OCI-LY7 (cell line): ENCODE measurements at regions not wholly inside any gene's neighbourhood (a gene's known extent, or its start where the extent isn't known, plus 50 kb on each side); places are given as distances from the start of the nearest gene placed in this dataset.

Experiments
- BruUV-seq: library from RNA; stranded (reverse); fragments of 400-500 nt; replicated peaks from 2 replicates; lab custom pipeline; 2021; lab: Mats Ljungman, UMichigan
- CTCF ChIA-PET: fragments of 300-600 bp; sonication (Branson Sonifier 250); formaldehyde crosslinking; loops from one replicate; lab custom pipeline; 2022; ENCODE audit warnings: antibody characterized with exemption; ENCODE audit not compliant: unreplicated experiment; lab: Charles Lee
- POLR2A ChIA-PET: fragments of 300-600 bp; sonication (Branson Sonifier 250); formaldehyde crosslinking; loops from one replicate; lab custom pipeline; 2022; ENCODE audit warnings: antibody characterized with exemption; lab: Charles Lee
- DNase-seq: peaks from one replicate; pipeline ENCODE4 v3.0.0-alpha.2; 2015; ENCODE audit warnings: low spot score
- H2AFZ ChIP-seq: fragments of 200-600 bp; sonication (generic), shearing (Covaris generic); 2 replicates; pipeline ENCODE4 v1.6.1; 2014; ENCODE audit warnings: mild to moderate bottlenecking, antibody characterized with exemption, low read length, moderate library complexity
- H3K27ac ChIP-seq: fragments of 200-600 bp; sonication (generic); 2 replicates; pipeline ENCODE4 v1.5.1; 2014; ENCODE audit warnings: mixed run types, low read depth, mild to moderate bottlenecking, moderate library complexity, low read length, inconsistent platforms; ENCODE audit not compliant: poor library complexity, severe bottlenecking
- H3K36me3 ChIP-seq: fragments of 200-600 bp; sonication (generic); 2 replicates; pipeline ENCODE4 v1.6.1; 2014; ENCODE audit warnings: mild to moderate bottlenecking, antibody characterized with exemption, low read length, moderate library complexity, mixed read lengths; ENCODE audit not compliant: insufficient read depth
- H3K4me1 ChIP-seq: fragments of 200-600 bp; sonication (generic); 2 replicates; pipeline ENCODE4 v1.5.1; 2014; ENCODE audit warnings: mild to moderate bottlenecking, low read length; ENCODE audit not compliant: insufficient read depth, poor library complexity, severe bottlenecking
- H3K4me2 ChIP-seq: fragments of 200-600 bp; sonication (generic); 2 replicates; pipeline ENCODE4 v1.6.1; 2014; ENCODE audit warnings: mild to moderate bottlenecking, low read length
- H3K4me3 ChIP-seq: fragments of 200-600 bp; sonication (generic); 2 replicates; pipeline ENCODE4 v1.5.1; 2014; ENCODE audit warnings: mild to moderate bottlenecking, low read depth, low read length; ENCODE audit not compliant: poor library complexity, severe bottlenecking
- H3K79me2 ChIP-seq: fragments of 200-600 bp; sonication (generic); 2 replicates; pipeline ENCODE4 v1.6.1; 2016; ENCODE audit warnings: low read depth, mild to moderate bottlenecking, low read length, moderate library complexity, mixed read lengths; ENCODE audit not compliant: insufficient read depth
- H3K9me2 ChIP-seq: fragments of 200-600 bp; sonication (generic); 2 replicates; pipeline ENCODE4 v1.6.1; 2016; ENCODE audit warnings: mild to moderate bottlenecking, low read length, mixed read lengths; ENCODE audit not compliant: insufficient read depth
- H3K9me3 ChIP-seq: fragments of 200-600 bp; sonication (generic); 2 replicates; pipeline ENCODE4 v1.6.1; 2014; ENCODE audit warnings: mild to moderate bottlenecking, mixed run types, low read length, mixed read lengths
- H4K20me1 ChIP-seq: fragments of 200-600 bp; sonication (generic); 2 replicates; pipeline ENCODE4 v1.6.1; 2014; ENCODE audit warnings: mild to moderate bottlenecking, antibody characterized with exemption, low read length, moderate library complexity, mixed read lengths; ENCODE audit not compliant: insufficient read depth
- EZH2phosphoT487 ChIP-seq: fragments of 200-600 bp; sonication (generic); IDR thresholded peaks from 2 replicates; pipeline ENCODE4 v1.6.1; 2018; ENCODE audit warnings: low read depth, borderline replicate concordance, mild to moderate bottlenecking, mixed run types, antibody characterized with exemption, low read length, moderate library complexity, mixed read lengths
- intact Hi-C: fragments of 100-400 bp; cut with micrococcal nuclease; formaldehyde crosslinking; loops from one replicate; pipeline ENCODE4 v1.10.0; 2022; ENCODE audit not compliant: unreplicated experiment
- TF ChIP-seq, protein P1 (sequence below): fragments of 200-600 bp; sonication (generic); conservative IDR thresholded peaks from 2 replicates; pipeline ENCODE4 v1.5.1; 2014; ENCODE audit warnings: mild to moderate bottlenecking, antibody characterized with exemption, low read length, moderate library complexity, mixed read lengths

GRCh38 chr21:27841084-27841672 is 874.3 kb upstream of the ADAMTS5 start:
- BruUV-seq, result no TSS peak
- Histone ChIP-seq H3K4me2 (no peak overlapping the region), H3K9me3 (0 out of 2 replicates have a peak, but pooled peaks cover 4% of the 10 kb centered on the region), H3K9me2 (no peaks in the 10 kb centered on the region), H3K27ac (no peak overlapping the region), H3K4me1 (no peaks in the 10 kb centered on the region), H2AFZ (no peak overlapping the region), H4K20me1 (no peaks in the 10 kb centered on the region), H3K36me3 (no peaks in the 10 kb centered on the region), H3K79me2 (no peaks in the 10 kb centered on the region), H3K4me3 (no peak overlapping the region)
- ChIA-PET POLR2A (no interaction called here), CTCF (no interaction called here)
- intact Hi-C loops, result no loop called here
- DNase-seq, result no peak
- TF ChIP-seq, protein P1, sequence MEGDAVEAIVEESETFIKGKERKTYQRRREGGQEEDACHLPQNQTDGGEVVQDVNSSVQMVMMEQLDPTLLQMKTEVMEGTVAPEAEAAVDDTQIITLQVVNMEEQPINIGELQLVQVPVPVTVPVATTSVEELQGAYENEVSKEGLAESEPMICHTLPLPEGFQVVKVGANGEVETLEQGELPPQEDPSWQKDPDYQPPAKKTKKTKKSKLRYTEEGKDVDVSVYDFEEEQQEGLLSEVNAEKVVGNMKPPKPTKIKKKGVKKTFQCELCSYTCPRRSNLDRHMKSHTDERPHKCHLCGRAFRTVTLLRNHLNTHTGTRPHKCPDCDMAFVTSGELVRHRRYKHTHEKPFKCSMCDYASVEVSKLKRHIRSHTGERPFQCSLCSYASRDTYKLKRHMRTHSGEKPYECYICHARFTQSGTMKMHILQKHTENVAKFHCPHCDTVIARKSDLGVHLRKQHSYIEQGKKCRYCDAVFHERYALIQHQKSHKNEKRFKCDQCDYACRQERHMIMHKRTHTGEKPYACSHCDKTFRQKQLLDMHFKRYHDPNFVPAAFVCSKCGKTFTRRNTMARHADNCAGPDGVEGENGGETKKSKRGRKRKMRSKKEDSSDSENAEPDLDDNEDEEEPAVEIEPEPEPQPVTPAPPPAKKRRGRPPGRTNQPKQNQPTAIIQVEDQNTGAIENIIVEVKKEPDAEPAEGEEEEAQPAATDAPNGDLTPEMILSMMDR, result no peak
- no peak for TF ChIP-seq EZH2phosphoT487

DNA sequence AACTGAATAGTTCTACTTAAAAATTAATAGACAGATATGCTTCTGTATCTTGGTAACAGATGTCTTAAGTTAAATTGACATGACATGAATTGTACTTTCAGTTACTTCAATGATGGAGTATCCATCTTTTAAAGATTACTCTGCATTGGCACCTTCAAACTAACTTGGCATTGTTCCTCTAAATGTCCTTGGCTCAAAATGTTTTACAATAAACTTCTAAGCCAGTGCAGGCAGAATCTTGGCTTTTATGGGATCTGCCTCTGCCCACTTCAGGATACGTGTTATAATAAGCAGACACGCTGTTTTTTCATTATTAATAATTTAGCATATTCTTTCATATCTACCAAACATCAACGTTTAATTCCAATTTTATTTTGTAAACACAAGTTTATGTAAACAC is 873.4 kb upstream of the ADAMTS5 start:
- ChIA-PET POLR2A (no interaction called here), CTCF (no interaction called here)
- H4K20me1 ChIP-seq, result no peaks in the 10 kb centered on the region
- no peak overlapping the region for H3K4me3 ChIP-seq
- TF ChIP-seq EZH2phosphoT487, result no peak
- TF ChIP-seq, protein P1, result no peak
- DNase-seq, result no peak
- H3K27ac ChIP-seq, result no peak overlapping the region
- no peak overlapping the region for H2AFZ ChIP-seq
- intact Hi-C loops, result no loop called here
- no peaks in the 10 kb centered on the region for H3K36me3 ChIP-seq
- no peak overlapping the region for H3K4me2 ChIP-seq
- H3K4me1 ChIP-seq, result no peaks in the 10 kb centered on the region
- BruUV-seq, result no TSS peak
- no peaks in the 10 kb centered on the region for H3K79me2 ChIP-seq
- H3K9me3 ChIP-seq, result 0 out of 2 replicates have a peak, but pooled peaks cover 7% of the 10 kb centered on the region
- no peaks in the 10 kb centered on the region for H3K9me2 ChIP-seq

DNA sequence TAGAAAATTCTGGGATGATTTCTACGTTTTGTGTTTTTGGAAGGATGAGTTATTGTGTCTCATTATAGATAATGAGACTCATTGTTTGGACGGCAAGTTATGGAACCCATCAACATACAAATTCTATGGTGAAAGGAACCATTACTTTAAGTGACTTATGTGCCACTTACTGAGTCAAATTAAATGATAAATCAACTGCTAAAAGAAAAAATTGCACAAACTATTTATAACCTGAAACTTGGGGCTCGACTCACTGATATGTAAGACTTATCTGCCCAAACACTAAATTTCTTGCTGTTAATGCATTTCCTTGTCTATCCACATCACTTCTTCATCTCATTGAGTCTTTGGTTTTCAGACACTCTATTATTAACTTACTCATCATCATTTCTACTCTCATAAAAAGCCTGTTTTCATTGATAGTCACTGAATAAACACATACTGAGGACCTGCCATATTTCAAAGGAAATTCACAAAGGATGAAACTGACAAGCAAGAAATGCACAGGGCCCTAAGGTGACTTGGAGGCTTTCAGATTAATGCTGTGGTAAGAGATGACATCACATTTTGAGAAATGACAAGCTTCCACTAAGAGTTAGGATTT is 872.7 kb upstream of the ADAMTS5 start:
- H3K4me2 ChIP-seq, result no peak overlapping the region
- intact Hi-C loops, result no loop called here

More for the DNA sequence above, 872.7 kb upstream of the ADAMTS5 start:
- ChIA-PET POLR2A (no interaction called here), CTCF (no interaction called here)
- no TSS peak for BruUV-seq
- Histone ChIP-seq H3K4me1 (no peaks in the 10 kb centered on the region), H3K79me2 (no peaks in the 10 kb centered on the region), H3K36me3 (no peaks in the 10 kb centered on the region), H3K9me3 (0 out of 2 replicates have a peak, but pooled peaks cover 7% of the 10 kb centered on the region), H3K9me2 (no peaks in the 10 kb centered on the region), H2AFZ (no peak overlapping the region), H3K4me3 (no peak overlapping the region), H3K27ac (no peak overlapping the region), H4K20me1 (no peaks in the 10 kb centered on the region)
- TF ChIP-seq EZH2phosphoT487, result no peak
- TF ChIP-seq, protein P1, result no peak
- DNase-seq, result no peak
